Epidermal melanocyte (primary cell): ENCODE measurements at regions not wholly inside any gene's neighbourhood (a gene's known extent, or its start where the extent isn't known, plus 50 kb on each side); places are given as distances from the start of the nearest gene placed in this dataset.

Experiments used
- DNase-seq: peaks from one replicate; pipeline ENCODE4 v3.0.0; 2011; ENCODE audit warnings: low spot score; ENCODE audit not compliant: insufficient read length

DNA sequence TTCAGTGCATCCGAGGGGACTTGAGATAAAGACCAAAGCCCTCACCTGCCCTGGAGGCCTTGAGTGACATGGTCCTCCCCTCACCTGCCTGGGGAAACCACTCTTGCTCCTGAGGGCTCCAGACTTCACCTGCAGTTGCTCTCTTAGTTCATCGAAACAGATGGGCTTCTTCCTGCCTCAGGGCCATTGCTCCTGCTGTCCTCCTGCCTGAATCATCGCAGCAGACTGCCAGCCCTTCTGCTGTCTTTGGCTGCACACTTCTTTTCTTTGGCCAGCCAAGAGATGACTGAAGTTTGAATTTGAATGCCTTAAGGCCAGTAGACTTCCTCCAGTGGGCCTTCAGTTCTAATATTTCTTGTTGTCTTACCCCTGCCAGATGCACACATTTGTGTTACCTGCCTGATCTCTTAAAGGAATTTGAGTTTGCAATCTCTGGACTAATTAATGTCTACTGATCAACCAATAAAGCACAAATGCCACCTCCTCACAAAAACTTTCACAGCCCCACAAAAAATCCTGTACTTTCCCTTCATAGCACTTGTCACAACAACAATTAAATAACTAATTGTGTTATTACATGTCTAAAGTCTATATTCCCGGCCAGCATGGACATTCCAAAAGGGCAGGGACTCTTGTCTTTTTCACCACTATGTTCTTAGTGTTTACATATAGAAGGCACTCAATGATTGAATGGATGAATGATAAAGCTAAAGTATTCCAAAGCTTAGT, 56.7 kb upstream of the SGK1 start:
- no peak for DNase-seq

DNA sequence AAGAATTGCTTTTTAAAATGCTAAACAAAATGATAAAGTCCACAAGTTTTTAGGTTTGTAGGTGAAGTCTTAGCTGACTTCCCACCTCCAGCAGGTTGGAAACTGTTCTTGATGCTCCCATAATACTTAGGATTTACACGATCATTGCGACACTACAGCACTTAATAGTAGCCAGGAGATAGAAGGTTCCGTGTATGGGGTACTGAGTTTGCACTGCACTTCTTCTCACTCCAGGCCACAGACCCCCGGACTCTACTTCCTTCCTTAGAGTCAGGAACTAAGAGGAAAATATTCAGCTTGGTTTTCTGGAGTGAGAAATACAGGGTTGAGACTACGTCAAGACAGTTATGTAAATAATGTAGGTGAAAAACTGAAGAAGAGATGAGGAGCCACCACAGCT, 56.1 kb upstream of the SGK1 start:
- DNase-seq: no peak

DNA sequence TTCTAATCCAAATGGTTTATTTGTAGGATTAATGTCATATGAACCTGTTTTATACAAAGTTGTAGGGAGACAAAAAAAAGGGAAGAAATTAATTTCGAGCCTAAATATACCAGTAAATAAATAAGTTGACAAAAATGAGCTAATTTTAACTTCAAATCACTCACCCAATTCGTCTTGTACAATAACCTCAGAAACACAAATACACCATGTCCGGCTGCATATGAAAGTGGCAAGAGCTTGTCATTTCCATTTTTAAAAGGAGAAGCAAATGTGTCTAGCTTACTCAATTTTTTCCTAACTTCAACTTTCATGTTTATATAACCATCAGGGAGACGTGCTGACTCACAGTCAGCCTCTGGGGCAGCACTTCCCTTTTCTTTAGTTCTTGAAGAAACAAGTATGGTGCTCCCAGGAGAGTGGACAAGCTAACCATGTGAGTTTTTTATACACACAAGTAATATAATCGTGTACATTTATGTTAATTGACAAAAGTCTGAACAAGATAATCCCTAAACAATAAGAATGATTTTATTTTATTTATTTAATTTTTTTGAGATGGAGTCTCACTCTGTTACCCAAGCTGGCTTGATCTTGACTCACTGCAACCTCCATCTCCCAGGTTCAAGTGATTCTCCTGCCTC, 55.5 kb upstream of the SGK1 start:
- no peak for DNase-seq

DNA sequence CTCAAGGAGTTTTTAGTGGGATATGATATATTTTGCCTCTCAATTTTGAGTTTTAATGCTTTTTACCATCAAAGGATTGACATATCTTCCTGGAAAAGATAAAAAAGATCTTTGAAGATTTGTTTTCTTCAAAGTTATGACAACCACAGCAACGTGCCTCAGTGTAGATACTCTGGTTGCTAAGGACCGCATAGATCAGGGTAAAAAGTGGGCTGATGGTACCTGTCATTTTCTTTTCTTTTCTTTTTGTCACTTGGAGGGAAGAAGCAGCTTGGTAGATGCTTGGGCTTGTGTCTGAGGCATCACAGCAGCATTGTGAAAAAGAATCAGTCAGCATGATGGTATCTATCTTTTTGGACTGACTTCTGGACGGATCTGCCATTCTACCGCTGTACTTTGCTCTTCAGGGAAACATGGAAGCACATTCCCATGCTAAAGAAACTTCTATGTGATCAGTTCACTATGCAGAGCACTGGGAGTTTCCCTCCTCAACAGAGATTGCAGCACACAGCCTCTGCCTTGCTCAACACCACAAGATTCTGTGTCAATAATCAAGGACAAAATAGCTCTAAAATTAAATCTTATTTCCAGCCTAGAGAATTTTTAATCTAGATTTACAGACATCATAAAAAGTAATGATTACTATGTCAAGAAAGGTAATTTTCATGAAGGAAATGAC, 54.8 kb upstream of the SGK1 start:
- DNase-seq: no peak

DNA sequence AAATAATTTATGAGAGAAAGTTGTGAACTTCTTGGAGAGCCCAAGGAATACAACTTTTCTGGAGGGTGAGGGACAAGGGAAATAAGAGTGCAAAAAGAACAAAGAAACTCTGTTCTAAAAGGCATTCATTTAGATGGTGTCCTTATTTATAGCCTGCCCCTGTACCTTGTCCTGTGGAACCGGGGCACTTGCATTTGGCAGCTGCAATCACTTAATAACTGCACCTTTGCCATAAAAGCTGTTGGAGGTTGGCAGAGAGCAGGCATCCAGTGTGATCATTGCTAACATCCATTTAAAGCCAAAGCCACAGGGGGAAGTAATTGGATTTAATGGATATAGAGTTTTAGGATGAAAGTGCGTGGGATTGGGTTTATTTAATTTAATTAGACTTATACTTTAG, 50.8 kb upstream of the SGK1 start:
- no peak for DNase-seq
